Astrocyte (in vitro differentiated cells and primary cell): ENCODE measurements at regions not wholly inside any gene's neighbourhood (a gene's known extent, or its start where the extent isn't known, plus 50 kb on each side); places are given as distances from the start of the nearest gene placed in this dataset.

Source experiments
- DNase-seq: peaks from one replicate; pipeline ENCODE4 v3.0.0-alpha.2; 2010; ENCODE audit warnings: low read depth
- FAIRE-seq: peaks from 2 replicates; lab custom pipeline; 2011; peaks lifted over from hg19 to GRCh38; lab: Jason Lieb, UNC
- H2AFZ ChIP-seq: 2 replicates; pipeline ENCODE4 v1.6.0; 2012; ENCODE audit warnings: low read depth, low read length, inconsistent platforms
- H3K27ac ChIP-seq: 2 replicates; pipeline ENCODE4 v1.5.1; 2011; ENCODE audit warnings: low read depth, low read length, inconsistent platforms
- H3K27me3 ChIP-seq: 2 replicates; pipeline ENCODE4 v1.6.0; 2011; ENCODE audit warnings: low read length, inconsistent platforms; ENCODE audit not compliant: insufficient read depth
- H3K36me3 ChIP-seq: 2 replicates; pipeline ENCODE4 v1.5.1; 2011; ENCODE audit warnings: low read length, inconsistent platforms; ENCODE audit not compliant: insufficient read depth
- H3K4me1 ChIP-seq: 2 replicates; pipeline ENCODE4 v1.5.1; 2011; ENCODE audit warnings: low read length, inconsistent platforms; ENCODE audit not compliant: insufficient read depth
- H3K4me2 ChIP-seq: 2 replicates; pipeline ENCODE4 v1.6.0; 2012; ENCODE audit warnings: low read length, inconsistent platforms
- H3K4me3 ChIP-seq: 2 replicates; pipeline ENCODE4 v1.5.1; 2011; ENCODE audit warnings: low read depth, mild to moderate bottlenecking, low read length, inconsistent platforms; ENCODE audit not compliant: insufficient read depth
- H3K79me2 ChIP-seq: 2 replicates; pipeline ENCODE4 v1.6.0; 2012; ENCODE audit warnings: mild to moderate bottlenecking, low read length, inconsistent platforms; ENCODE audit not compliant: insufficient read depth
- H3K9ac ChIP-seq: 2 replicates; pipeline ENCODE4 v1.6.0; 2012; ENCODE audit warnings: mild to moderate bottlenecking, low read length, inconsistent platforms
- H3K9me3 ChIP-seq: 2 replicates; pipeline ENCODE4 v1.5.1; 2012; ENCODE audit warnings: low read depth, mild to moderate bottlenecking, low read length, inconsistent platforms; ENCODE audit not compliant: insufficient read depth
- H4K20me1 ChIP-seq: 2 replicates; pipeline ENCODE4 v1.6.0; 2012; ENCODE audit warnings: low read length, inconsistent platforms; ENCODE audit not compliant: insufficient read depth
- H3K27ac Mint-ChIP-seq: one replicate; pipeline ENCODE4 v1.8.0; 2021; ENCODE audit warnings: mild to moderate bottlenecking, mixed read lengths; ENCODE audit not compliant: unreplicated experiment
- H3K27me3 Mint-ChIP-seq: one replicate; pipeline ENCODE4 v1.8.0; 2021; ENCODE audit warnings: low read depth, mixed read lengths; ENCODE audit not compliant: unreplicated experiment
- H3K36me3 Mint-ChIP-seq: one replicate; pipeline ENCODE4 v1.8.0; 2021; ENCODE audit warnings: low read depth, mixed read lengths; ENCODE audit not compliant: unreplicated experiment
- H3K4me1 Mint-ChIP-seq: one replicate; pipeline ENCODE4 v1.8.0; 2021; ENCODE audit warnings: low read depth, mixed read lengths; ENCODE audit not compliant: unreplicated experiment
- H3K4me3 Mint-ChIP-seq: one replicate; pipeline ENCODE4 v1.8.0; 2021; ENCODE audit warnings: mild to moderate bottlenecking, moderate library complexity, mixed read lengths; ENCODE audit not compliant: unreplicated experiment
- H3K9me3 Mint-ChIP-seq: one replicate; pipeline ENCODE4 v1.8.0; 2021; ENCODE audit warnings: mild to moderate bottlenecking, mixed read lengths; ENCODE audit not compliant: unreplicated experiment
- CTCF ChIP-seq: IDR thresholded peaks from 2 replicates; pipeline ENCODE4 v1.5.1; 2011; ENCODE audit warnings: low read depth, mild to moderate bottlenecking, inconsistent platforms, low read length, moderate library complexity; ENCODE audit not compliant: insufficient read depth
- EZH2 ChIP-seq: IDR thresholded peaks from 2 replicates; pipeline ENCODE4 v1.6.1; 2012; ENCODE audit warnings: mild to moderate bottlenecking, low read length, inconsistent platforms; ENCODE audit not compliant: insufficient read depth

GRCh38 chr4:71189471-71189870 lies 149.3 kb upstream of the SLC4A4 start:
- Histone ChIP-seq H3K36me3 (no peaks in the 10 kb centered on the region), H3K27me3 (no peaks in the 10 kb centered on the region), H3K9me3 (no peaks in the 10 kb centered on the region), H3K4me3 (peak overlapping the region; percentile 74), H3K27ac (no peak overlapping the region), H3K4me1 (peaks cover 15% of the 10 kb centered on the region), H3K9ac (peak overlapping the region; percentile 86), H2AFZ (no peak overlapping the region), H3K79me2 (peaks cover 21% of the 10 kb centered on the region), H3K4me2 (peak overlapping the region; percentile 95), H4K20me1 (no peaks in the 10 kb centered on the region)
- FAIRE-seq (peak; percentile 17), DNase-seq (peak; percentile 69)
- no peaks in the 10 kb centered on the region for H3K36me3 Mint-ChIP-seq
- no peaks in the 10 kb centered on the region for H3K9me3 Mint-ChIP-seq
- H3K4me1 Mint-ChIP-seq, result peaks cover 9% of the 10 kb centered on the region
- H3K27ac Mint-ChIP-seq, result no peak overlapping the region
- TF ChIP-seq CTCF (peak; percentile 39), EZH2 (no peak)
- no peak overlapping the region for H3K4me3 Mint-ChIP-seq
- H3K27me3 Mint-ChIP-seq, result peaks cover 5% of the 10 kb centered on the region

- no peaks in the 10 kb centered on the region for H3K27me3 ChIP-seq
- FAIRE-seq (no peak), DNase-seq (no peak)
- H3K4me3 ChIP-seq, result no peak overlapping the region
- no peak overlapping the region for H3K9ac ChIP-seq
- no peaks in the 10 kb centered on the region for H3K27me3 Mint-ChIP-seq
- no peak for TF ChIP-seq EZH2
- no peak for TF ChIP-seq CTCF
- peaks cover 18% of the 10 kb centered on the region for H3K79me2 ChIP-seq
- H3K4me1 ChIP-seq, result peaks cover 16% of the 10 kb centered on the region
- no peak overlapping the region for H3K4me2 ChIP-seq
- no peak overlapping the region for H3K4me3 Mint-ChIP-seq
- H3K4me1 Mint-ChIP-seq, result peaks cover 14% of the 10 kb centered on the region
- no peaks in the 10 kb centered on the region for H3K9me3 Mint-ChIP-seq
- H3K27ac Mint-ChIP-seq, result no peak overlapping the region
- H2AFZ ChIP-seq, result no peak overlapping the region
- no peaks in the 10 kb centered on the region for H3K9me3 ChIP-seq
- H3K36me3 ChIP-seq, result no peaks in the 10 kb centered on the region
- H3K27ac ChIP-seq, result no peak overlapping the region
- no peaks in the 10 kb centered on the region for H3K36me3 Mint-ChIP-seq
- H4K20me1 ChIP-seq, result no peaks in the 10 kb centered on the region
Measured at GRCh38 chr4:71194454-71194853, 144.4 kb upstream of the SLC4A4 start.

GRCh38 chr4:71195924-71196323 lies 142.9 kb upstream of the SLC4A4 start:
- Mint-ChIP-seq H3K9me3 (no peaks in the 10 kb centered on the region), H3K36me3 (peaks cover 3% of the 10 kb centered on the region), H3K4me1 (peaks cover 14% of the 10 kb centered on the region), H3K4me3 (no peak overlapping the region), H3K27ac (peak overlapping the region; percentile 86), H3K27me3 (no peaks in the 10 kb centered on the region)
- Histone ChIP-seq H3K36me3 (no peaks in the 10 kb centered on the region), H3K9me3 (no peaks in the 10 kb centered on the region), H4K20me1 (no peaks in the 10 kb centered on the region), H3K27me3 (no peaks in the 10 kb centered on the region), H3K4me1 (peaks cover 11% of the 10 kb centered on the region), H3K27ac (peak overlapping the region; percentile 25), H3K9ac (no peak overlapping the region), H3K4me2 (peak overlapping the region; percentile 35), H3K79me2 (peaks cover 13% of the 10 kb centered on the region), H2AFZ (peak overlapping the region; percentile 3), H3K4me3 (no peak overlapping the region)
- no peak for TF ChIP-seq EZH2
- no peak for TF ChIP-seq CTCF
- DNase-seq, result peak; percentile 91
- peak; percentile 99 for FAIRE-seq
